ENCODE measurements at regions not wholly inside any gene's neighbourhood (a gene's known extent, or its start where the extent isn't known, plus 50 kb on each side); places are given as distances from the start of the nearest gene placed in this dataset.
A peak's percentile ranks its signal among the peaks of the same experiment; 100 is the strongest.

DNA sequence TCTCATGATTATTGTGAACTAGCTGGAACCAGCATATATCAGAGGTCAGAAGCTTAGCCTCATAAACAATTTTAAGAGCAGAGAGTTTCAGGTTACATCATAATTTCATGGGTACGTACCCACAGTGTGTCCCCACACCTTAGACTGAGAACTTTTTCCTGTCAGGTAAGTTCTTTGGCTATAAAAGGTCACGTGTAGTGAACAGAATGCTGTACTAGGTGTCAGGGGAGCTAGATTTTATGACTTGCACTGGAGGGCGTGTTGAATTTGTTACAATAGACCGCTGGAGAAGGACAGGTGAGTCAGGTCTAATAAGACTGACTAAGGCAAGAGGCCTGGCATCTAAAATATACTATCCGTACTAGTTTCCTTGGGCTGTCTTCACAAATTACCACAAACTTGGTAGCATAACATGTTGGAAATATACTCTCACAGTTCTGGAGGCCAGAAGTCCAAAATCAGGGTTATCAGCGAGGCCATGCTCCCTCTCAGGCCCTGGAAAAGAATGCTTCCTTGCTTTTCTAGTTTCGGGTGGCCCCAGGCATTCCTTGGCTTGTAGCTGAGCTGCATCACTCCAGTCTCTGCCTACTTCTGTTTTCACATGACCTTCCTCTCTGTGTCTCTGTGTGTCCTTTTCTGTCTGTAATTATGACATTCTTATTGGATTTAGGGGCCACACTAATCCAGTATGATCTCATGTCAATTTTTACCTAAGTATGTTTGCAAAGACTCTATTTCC, 512.0 kb upstream of the NR3C2 start:
- ChIA-PET CTCF (interaction anchor here (0.7 kb wide), 1 partner anchor 98 kb away, joined by 4 read pairs; no protein-coding TSS in a partner anchor), POLR2A (no interaction called here)
- H3K4me1 ChIP-seq (ENCODE audit: control extremely low read depth in 1 of 4, control insufficient read depth in 4 of 4, insufficient read depth in 4 of 4, low read length in 3 of 4) = no peaks in the 10 kb centered on the region
- H3K9me3 ChIP-seq (ENCODE audit: control extremely low read depth in 1 of 5, control insufficient read depth in 4 of 5, insufficient read depth in 2 of 5, low read depth in 1 of 5, low read length in 4 of 5) = no peaks in the 10 kb centered on the region
- H3K36me3 ChIP-seq (ENCODE audit: control insufficient read depth in 4 of 4, insufficient read depth in 4 of 4, low read length in 3 of 4) = no peaks in the 10 kb centered on the region
- H3K27ac ChIP-seq (ENCODE audit: insufficient read depth in 1 of 2, low read depth in 1 of 2, low read length in 2 of 2, poor library complexity in 1 of 2, severe bottlenecking in 2 of 2) = no peak overlapping the region
- WGBS (ENCODE audit: insufficient coverage) = 96% methylated on average over 6 of the region's 7 CpGs
- no peaks in the 10 kb centered on the region for H3K27me3 ChIP-seq (replicated peaks in 2 of 5; ENCODE audit: control insufficient read depth in 4 of 5, insufficient read depth in 5 of 5, low read length in 4 of 5)
- DNase-seq = no peak
- no peak overlapping the region for H3K4me3 ChIP-seq (ENCODE audit: control insufficient read depth in 1 of 7, extremely low read depth in 1 of 7, insufficient read depth in 4 of 7, low read depth in 2 of 7, low read length in 6 of 7)

DNA sequence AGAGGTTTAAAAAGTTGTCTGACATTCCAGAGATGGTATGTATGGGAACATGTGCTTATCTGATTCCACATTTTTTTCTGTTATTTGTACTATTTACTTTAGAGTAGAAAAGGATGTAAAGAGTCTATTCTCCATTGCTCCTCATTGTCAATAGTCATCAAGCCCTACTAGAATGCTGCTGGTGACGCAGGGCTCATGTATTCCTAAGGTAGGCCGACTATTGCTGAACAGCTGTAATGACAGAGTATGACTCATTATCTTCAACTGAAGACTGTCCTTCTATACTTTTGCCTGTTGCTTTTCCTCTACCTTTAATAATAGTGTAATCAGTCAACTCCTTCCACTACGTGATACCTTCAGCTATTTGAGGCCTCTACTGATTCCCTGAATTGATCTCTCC, 509.1 kb upstream of the NR3C2 start:
- no peaks in the 10 kb centered on the region for H3K27me3 ChIP-seq (replicated peaks in 2 of 5; ENCODE audit: control insufficient read depth in 4 of 5, insufficient read depth in 5 of 5, low read length in 4 of 5)
- H3K9me3 ChIP-seq (ENCODE audit: control extremely low read depth in 1 of 5, control insufficient read depth in 4 of 5, insufficient read depth in 2 of 5, low read depth in 1 of 5, low read length in 4 of 5) = no peaks in the 10 kb centered on the region
- 70% methylated on average over 3 of the region's 3 CpGs for WGBS (ENCODE audit: insufficient coverage)
- no peak overlapping the region for H3K4me3 ChIP-seq (ENCODE audit: control insufficient read depth in 1 of 7, extremely low read depth in 1 of 7, insufficient read depth in 4 of 7, low read depth in 2 of 7, low read length in 6 of 7)
- POLR2A ChIA-PET = no interaction called here
- no peak for DNase-seq
- no peaks in the 10 kb centered on the region for H3K36me3 ChIP-seq (ENCODE audit: control insufficient read depth in 4 of 4, insufficient read depth in 4 of 4, low read length in 3 of 4)
- CTCF ChIA-PET = no interaction called here
- no peak overlapping the region for H3K27ac ChIP-seq (ENCODE audit: insufficient read depth in 1 of 2, low read depth in 1 of 2, low read length in 2 of 2, poor library complexity in 1 of 2, severe bottlenecking in 2 of 2)
- H3K4me1 ChIP-seq (ENCODE audit: control extremely low read depth in 1 of 4, control insufficient read depth in 4 of 4, insufficient read depth in 4 of 4, low read length in 3 of 4) = no peaks in the 10 kb centered on the region

DNA sequence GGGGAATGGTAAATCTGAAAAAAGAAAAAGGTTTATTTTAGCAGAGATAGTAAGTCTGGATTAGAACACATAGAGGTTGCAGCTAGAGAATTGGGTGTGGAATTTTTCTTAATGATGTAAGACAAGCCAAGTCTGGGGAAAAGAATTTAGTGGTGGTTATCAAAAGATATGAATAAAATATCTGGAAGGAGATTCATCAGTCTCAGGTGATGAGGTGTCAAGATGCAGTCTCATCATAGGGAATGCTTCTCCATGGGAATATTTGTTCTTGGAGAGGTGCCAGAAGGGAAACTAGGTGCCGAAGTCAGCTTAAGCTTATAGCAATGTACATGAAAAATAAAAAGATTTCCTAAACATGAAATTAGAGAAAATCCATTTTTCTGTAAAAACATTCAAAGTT, 504.1 kb upstream of the NR3C2 start:
- no peaks in the 10 kb centered on the region for H3K4me1 ChIP-seq (ENCODE audit: control extremely low read depth in 1 of 4, control insufficient read depth in 4 of 4, insufficient read depth in 4 of 4, low read length in 3 of 4)
- WGBS (ENCODE audit: insufficient coverage) = no CpG with 5 or more reads among the region's 1 CpG
- CTCF ChIA-PET = no interaction called here
- no peaks in the 10 kb centered on the region for H3K9me3 ChIP-seq (ENCODE audit: control extremely low read depth in 1 of 5, control insufficient read depth in 4 of 5, insufficient read depth in 2 of 5, low read depth in 1 of 5, low read length in 4 of 5)
- no peaks in the 10 kb centered on the region for H3K27me3 ChIP-seq (replicated peaks in 2 of 5; ENCODE audit: control insufficient read depth in 4 of 5, insufficient read depth in 5 of 5, low read length in 4 of 5)
- DNase-seq = no peak
- POLR2A ChIA-PET = no interaction called here
- no peaks in the 10 kb centered on the region for H3K36me3 ChIP-seq (ENCODE audit: control insufficient read depth in 4 of 4, insufficient read depth in 4 of 4, low read length in 3 of 4)
- no peak overlapping the region for H3K27ac ChIP-seq (ENCODE audit: insufficient read depth in 1 of 2, low read depth in 1 of 2, low read length in 2 of 2, poor library complexity in 1 of 2, severe bottlenecking in 2 of 2)
- no peak overlapping the region for H3K4me3 ChIP-seq (ENCODE audit: control insufficient read depth in 1 of 7, extremely low read depth in 1 of 7, insufficient read depth in 4 of 7, low read depth in 2 of 7, low read length in 6 of 7)

DNA sequence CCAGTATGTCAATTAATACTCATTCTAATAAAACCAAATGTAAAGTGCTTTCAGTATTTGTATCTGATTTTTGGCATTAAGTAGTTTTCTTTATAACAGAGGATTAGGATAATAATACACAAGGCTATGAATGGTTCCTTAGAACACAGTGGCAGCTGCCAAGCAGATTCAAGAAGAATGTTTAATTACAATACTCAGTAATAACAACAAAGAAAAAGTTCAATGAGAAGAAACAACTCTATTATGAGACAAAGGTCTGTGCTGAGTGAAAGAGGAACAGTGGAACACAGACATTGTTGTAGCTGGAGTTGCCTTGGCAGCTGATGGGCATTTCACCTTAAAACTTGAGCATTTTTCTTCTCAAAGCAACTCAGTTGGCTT, 502.6 kb upstream of the NR3C2 start:
- Histone ChIP-seq H3K4me1 (ENCODE audit: control extremely low read depth in 1 of 4, control insufficient read depth in 4 of 4, insufficient read depth in 4 of 4, low read length in 3 of 4) (no peaks in the 10 kb centered on the region), H3K27ac (ENCODE audit: insufficient read depth in 1 of 2, low read depth in 1 of 2, low read length in 2 of 2, poor library complexity in 1 of 2, severe bottlenecking in 2 of 2) (no peak overlapping the region), H3K36me3 (ENCODE audit: control insufficient read depth in 4 of 4, insufficient read depth in 4 of 4, low read length in 3 of 4) (no peaks in the 10 kb centered on the region), H3K27me3 (replicated peaks in 2 of 5; ENCODE audit: control insufficient read depth in 4 of 5, insufficient read depth in 5 of 5, low read length in 4 of 5) (no peaks in the 10 kb centered on the region), H3K4me3 (ENCODE audit: control insufficient read depth in 1 of 7, extremely low read depth in 1 of 7, insufficient read depth in 4 of 7, low read depth in 2 of 7, low read length in 6 of 7) (no peak overlapping the region), H3K9me3 (ENCODE audit: control extremely low read depth in 1 of 5, control insufficient read depth in 4 of 5, insufficient read depth in 2 of 5, low read depth in 1 of 5, low read length in 4 of 5) (no peaks in the 10 kb centered on the region)
- ChIA-PET POLR2A (no interaction called here), CTCF (no interaction called here)
- no peak for DNase-seq

DNA sequence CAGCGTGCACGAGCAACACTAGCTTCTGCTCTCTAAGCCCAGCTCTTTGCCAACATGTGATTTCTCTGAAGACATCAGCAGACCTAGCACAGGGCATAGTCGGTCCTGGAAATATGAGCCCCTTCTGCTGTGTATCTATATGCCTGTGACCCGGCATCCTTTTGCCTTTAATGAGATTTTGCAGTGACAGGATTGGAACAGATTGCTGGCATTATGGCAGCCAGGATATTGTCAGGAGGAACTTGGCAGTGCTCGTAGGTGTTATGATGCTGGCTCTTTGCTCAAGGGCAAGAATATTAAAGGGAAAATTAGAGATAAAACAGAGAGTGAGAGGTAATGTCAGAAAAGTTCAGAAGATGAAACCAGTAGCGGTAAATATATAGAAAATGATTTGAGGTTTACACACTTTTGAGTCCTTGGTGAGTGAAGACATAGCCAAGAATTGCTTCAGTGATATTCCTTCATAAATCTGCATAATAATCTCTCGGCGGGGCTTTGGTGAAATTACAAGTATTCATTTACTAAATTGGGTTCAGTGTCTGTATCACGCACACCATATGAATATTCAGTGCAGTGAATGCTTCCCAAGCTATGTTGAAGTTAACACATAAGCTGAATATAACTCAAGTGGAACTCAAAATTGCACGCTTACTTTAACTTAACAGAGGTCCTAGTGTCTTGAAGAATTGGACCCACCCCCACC, 502.1 kb upstream of the NR3C2 start:
- WGBS (ENCODE audit: insufficient coverage) = 92% methylated on average over 9 of the region's 10 CpGs
- POLR2A ChIA-PET = no interaction called here
- no peaks in the 10 kb centered on the region for H3K4me1 ChIP-seq (ENCODE audit: control extremely low read depth in 1 of 4, control insufficient read depth in 4 of 4, insufficient read depth in 4 of 4, low read length in 3 of 4)
- no peaks in the 10 kb centered on the region for H3K9me3 ChIP-seq (ENCODE audit: control extremely low read depth in 1 of 5, control insufficient read depth in 4 of 5, insufficient read depth in 2 of 5, low read depth in 1 of 5, low read length in 4 of 5)
- H3K36me3 ChIP-seq (ENCODE audit: control insufficient read depth in 4 of 4, insufficient read depth in 4 of 4, low read length in 3 of 4) = no peaks in the 10 kb centered on the region
- no peak overlapping the region for H3K27ac ChIP-seq (ENCODE audit: insufficient read depth in 1 of 2, low read depth in 1 of 2, low read length in 2 of 2, poor library complexity in 1 of 2, severe bottlenecking in 2 of 2)
- H3K27me3 ChIP-seq (replicated peaks in 2 of 5; ENCODE audit: control insufficient read depth in 4 of 5, insufficient read depth in 5 of 5, low read length in 4 of 5) = no peaks in the 10 kb centered on the region
- CTCF ChIA-PET = no interaction called here
- no peak overlapping the region for H3K4me3 ChIP-seq (ENCODE audit: control insufficient read depth in 1 of 7, extremely low read depth in 1 of 7, insufficient read depth in 4 of 7, low read depth in 2 of 7, low read length in 6 of 7)
- no peak for DNase-seq

DNA sequence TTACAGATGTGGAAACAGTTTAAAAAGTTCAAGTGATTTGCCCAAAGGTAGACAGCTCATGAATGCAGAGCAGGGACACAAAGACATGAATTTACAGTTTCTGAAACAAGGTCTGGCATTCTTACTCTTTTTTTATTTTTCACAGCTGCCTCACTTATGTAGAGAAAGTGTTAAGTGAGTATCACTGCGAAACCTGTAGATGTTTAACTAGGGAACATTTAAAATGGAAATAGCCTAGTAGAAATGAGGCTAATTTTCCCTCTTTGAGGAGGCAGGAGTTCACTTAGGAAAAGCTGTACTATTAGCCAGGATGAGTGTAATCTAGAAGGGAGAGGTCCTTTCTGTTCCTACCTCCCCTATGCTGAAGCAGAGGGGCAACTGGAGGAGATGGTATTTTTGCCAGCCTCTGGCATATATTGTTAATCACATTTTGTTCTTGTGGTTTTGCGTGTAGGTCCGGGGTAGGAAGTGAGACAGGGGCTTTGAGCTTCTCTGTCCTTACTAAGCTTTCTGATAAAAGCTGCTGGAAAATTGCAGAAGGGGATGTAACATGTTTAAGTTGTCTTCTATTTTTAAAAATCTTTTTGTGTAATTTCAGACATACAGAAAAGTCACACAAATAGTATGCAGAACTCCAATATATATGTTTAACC, 492.8 kb upstream of the NR3C2 start:
- Histone ChIP-seq H3K27ac (ENCODE audit: insufficient read depth in 1 of 2, low read depth in 1 of 2, low read length in 2 of 2, poor library complexity in 1 of 2, severe bottlenecking in 2 of 2) (no peak overlapping the region), H3K4me3 (ENCODE audit: control insufficient read depth in 1 of 7, extremely low read depth in 1 of 7, insufficient read depth in 4 of 7, low read depth in 2 of 7, low read length in 6 of 7) (no peak overlapping the region), H3K4me1 (ENCODE audit: control extremely low read depth in 1 of 4, control insufficient read depth in 4 of 4, insufficient read depth in 4 of 4, low read length in 3 of 4) (no peaks in the 10 kb centered on the region), H3K36me3 (ENCODE audit: control insufficient read depth in 4 of 4, insufficient read depth in 4 of 4, low read length in 3 of 4) (no peaks in the 10 kb centered on the region), H3K9me3 (ENCODE audit: control extremely low read depth in 1 of 5, control insufficient read depth in 4 of 5, insufficient read depth in 2 of 5, low read depth in 1 of 5, low read length in 4 of 5) (no peaks in the 10 kb centered on the region), H3K27me3 (replicated peaks in 2 of 5; ENCODE audit: control insufficient read depth in 4 of 5, insufficient read depth in 5 of 5, low read length in 4 of 5) (no peaks in the 10 kb centered on the region)
- DNase-seq = peak in 2 of 3 donors; percentile 9 to 19
- WGBS (ENCODE audit: insufficient coverage) = 0% methylated on average over 2 of the region's 3 CpGs
- POLR2A ChIA-PET = no interaction called here
- CTCF ChIA-PET = interaction anchor here (1.1 kb wide), 1 partner anchor 10 kb away, joined by 4 read pairs; no protein-coding TSS in a partner anchor
